ENCODE measurements at regions not wholly inside any gene's neighbourhood (a gene's known extent, or its start where the extent isn't known, plus 50 kb on each side); places are given as distances from the start of the nearest gene placed in this dataset.

DNA sequence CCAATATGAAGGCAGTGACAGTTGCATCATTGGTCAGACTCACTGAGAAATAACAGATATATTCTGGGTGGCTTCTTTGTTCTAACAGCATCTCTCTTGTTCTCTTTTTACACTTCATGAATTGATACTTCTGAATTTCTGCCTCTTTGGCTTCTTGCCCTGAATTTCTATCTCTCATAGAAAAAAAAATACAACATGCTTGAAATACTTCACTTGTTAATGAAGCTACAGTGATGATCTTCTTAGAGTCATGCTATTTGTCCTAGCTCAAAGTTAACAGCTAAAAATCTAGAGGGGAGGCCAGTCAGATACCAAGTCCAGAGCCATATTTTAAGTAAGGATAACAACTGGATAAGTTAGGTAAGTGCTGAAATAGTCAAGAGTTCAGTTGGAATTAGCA, 597.2 kb upstream of the AGTR1 start:
- DNase-seq (ENCODE audit: insufficient read length) (no peak), FAIRE-seq (no peak)
- no peak for TF ChIP-seq POLR2A (IDR thresholded peaks at IDR 0.05; ENCODE audit: low read depth, low read length)
- no peak for TF ChIP-seq POLR2AphosphoS5 (IDR thresholded peaks at IDR 0.05; ENCODE audit: low read depth, low read length)
- no peak for TF ChIP-seq TAF1 (IDR thresholded peaks at IDR 0.05; ENCODE audit: borderline replicate concordance, low read depth, low read length)

DNA sequence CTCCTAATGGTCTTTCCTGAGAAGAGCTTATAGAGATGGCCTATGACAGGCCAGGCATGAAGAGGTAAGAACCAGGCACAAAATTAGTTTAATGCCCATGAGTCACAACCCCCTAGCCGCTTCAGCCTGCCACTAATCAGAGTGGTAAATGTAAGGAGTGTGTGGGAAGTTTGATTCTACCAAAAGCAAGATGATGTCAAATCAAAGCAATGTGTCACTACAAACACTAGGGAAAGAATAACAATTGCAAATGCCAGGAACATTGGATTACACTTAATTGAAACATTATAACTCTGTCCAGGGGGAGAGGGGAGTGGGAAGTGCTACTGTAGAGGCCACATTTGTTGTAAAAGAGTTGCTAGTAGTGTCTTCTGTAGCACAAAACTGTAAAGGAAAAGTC, 596.6 kb upstream of the AGTR1 start:
- TF ChIP-seq POLR2AphosphoS5 (IDR thresholded peaks at IDR 0.05; ENCODE audit: low read depth, low read length) (no peak), POLR2A (IDR thresholded peaks at IDR 0.05; ENCODE audit: low read depth, low read length) (no peak), TAF1 (IDR thresholded peaks at IDR 0.05; ENCODE audit: borderline replicate concordance, low read depth, low read length) (no peak)
- DNase-seq (ENCODE audit: insufficient read length) (no peak), FAIRE-seq (no peak)

DNA sequence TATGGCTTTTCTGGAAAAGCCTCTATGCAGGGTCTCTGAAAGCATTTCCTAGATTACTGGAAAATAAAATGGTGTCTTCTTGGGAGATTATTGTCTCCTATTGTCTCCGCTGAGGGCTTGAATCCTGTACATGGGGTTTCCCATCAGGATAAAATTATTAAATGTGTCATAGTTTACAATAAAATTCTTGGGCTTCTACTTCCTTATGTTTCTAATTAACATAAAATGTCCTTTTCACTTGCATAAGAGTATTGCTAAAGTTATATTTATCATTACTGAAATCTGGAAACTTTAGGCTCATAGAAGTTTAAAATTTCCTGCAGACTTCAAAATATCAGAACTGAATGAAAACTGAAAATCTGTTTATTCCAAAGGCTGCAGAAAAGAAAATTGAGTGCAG, 595.5 kb upstream of the AGTR1 start:
- no peak for TF ChIP-seq POLR2A (IDR thresholded peaks at IDR 0.05; ENCODE audit: low read depth, low read length)
- TF ChIP-seq TAF1 (IDR thresholded peaks at IDR 0.05; ENCODE audit: borderline replicate concordance, low read depth, low read length), result no peak
- TF ChIP-seq POLR2AphosphoS5 (IDR thresholded peaks at IDR 0.05; ENCODE audit: low read depth, low read length), result no peak
- FAIRE-seq (no peak), DNase-seq (ENCODE audit: insufficient read length) (no peak)

DNA sequence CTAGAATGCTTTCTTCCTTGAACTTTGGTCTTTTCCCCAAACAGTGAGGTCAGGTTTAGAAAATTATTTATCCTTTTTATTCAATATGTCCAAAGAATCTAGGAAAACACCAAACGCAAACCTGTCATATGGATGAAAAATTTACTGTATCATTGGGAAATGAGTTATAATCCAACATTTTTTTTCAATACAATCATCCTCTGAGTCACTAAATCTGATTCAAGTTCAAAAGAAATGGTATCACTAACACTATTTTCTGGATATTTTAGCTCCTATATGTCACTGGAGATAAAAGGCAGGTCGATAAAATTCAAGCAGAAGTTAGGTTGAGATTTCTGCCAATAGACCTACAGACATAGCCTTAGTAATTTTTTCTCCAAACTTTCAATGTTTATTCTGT, 591.6 kb upstream of the AGTR1 start:
- TF ChIP-seq TAF1 (IDR thresholded peaks at IDR 0.05; ENCODE audit: borderline replicate concordance, low read depth, low read length) (no peak), POLR2AphosphoS5 (IDR thresholded peaks at IDR 0.05; ENCODE audit: low read depth, low read length) (no peak), POLR2A (IDR thresholded peaks at IDR 0.05; ENCODE audit: low read depth, low read length) (no peak)
- DNase-seq (ENCODE audit: insufficient read length) (no peak), FAIRE-seq (no peak)

DNA sequence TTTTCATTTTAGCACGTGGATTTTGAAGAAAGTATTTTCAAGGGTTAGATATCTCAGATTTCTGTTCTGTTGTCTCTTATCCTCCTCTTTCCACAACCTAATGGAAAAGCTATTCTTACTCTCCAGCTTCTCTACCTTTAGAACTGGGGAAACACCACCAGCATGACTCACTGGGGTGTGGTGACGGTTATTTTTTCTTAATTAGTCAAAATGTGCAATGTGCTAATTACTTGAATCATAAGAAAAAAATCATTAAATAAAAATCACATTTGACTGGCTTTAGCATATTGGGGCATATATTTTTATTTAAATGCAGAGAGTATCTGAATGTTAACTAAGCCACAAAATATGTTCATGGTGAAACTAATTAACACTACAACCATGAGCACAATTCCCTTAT, 570.7 kb upstream of the AGTR1 start:
- TF ChIP-seq TAF1 (IDR thresholded peaks at IDR 0.05; ENCODE audit: borderline replicate concordance, low read depth, low read length) (no peak), POLR2A (IDR thresholded peaks at IDR 0.05; ENCODE audit: low read depth, low read length) (no peak), POLR2AphosphoS5 (IDR thresholded peaks at IDR 0.05; ENCODE audit: low read depth, low read length) (no peak)
- DNase-seq (ENCODE audit: insufficient read length) (no peak), FAIRE-seq (no peak)

DNA sequence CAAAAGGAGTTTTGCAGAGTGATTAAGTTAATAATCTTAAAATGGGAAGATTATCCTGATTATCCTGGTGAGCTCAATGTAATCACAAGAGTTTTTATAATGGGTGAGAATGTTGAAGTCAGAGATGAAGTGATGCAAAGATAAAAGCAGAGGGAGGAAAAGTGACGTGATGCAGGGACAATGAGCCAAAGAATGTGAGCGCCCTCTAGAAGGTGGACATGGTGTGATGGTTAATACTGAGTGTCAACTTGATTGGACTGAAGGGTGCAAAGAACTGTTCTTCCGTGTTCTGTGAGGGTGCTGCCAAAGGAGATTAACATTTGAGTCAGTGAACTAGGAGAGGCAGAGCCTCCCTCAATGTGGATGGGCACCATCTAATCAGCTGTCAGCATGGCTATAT, 569.6 kb upstream of the AGTR1 start:
- no peak for DNase-seq (ENCODE audit: insufficient read length)
- no peak for TF ChIP-seq POLR2AphosphoS5 (IDR thresholded peaks at IDR 0.05; ENCODE audit: low read depth, low read length)
- no peak for TF ChIP-seq POLR2A (IDR thresholded peaks at IDR 0.05; ENCODE audit: low read depth, low read length)
- no peak for TF ChIP-seq TAF1 (IDR thresholded peaks at IDR 0.05; ENCODE audit: borderline replicate concordance, low read depth, low read length)
- FAIRE-seq, result no peak

DNA sequence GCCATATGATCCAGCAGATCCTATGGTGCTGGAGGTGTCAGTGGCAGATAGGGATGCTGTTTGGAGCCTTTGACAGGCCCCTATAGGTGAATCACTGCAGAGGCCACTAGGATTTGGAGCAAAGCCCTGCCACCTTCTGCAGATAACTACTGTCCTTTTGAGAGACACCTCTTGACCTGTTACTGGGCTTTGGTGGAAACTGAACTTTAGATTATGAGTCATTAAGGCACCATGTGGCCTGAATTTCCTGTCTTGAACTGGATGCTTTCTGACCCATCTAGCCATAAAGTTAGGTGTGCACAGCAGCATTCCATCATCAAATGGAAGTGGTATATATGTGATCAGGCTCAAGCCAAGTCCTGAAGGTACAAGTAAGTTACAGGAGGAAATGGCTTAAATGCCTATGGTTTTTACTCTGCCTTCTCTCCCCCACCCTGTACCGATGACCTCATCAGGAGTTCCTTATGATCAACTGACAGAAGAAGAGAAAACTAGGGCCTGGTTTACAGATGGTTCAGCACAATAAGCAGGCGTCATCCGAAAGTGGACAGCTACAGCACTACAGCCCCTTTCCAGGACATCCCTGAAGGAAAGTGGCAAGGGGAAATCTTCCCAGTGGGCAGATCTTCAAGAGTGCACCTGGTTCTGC, 565.6 kb upstream of the AGTR1 start:
- FAIRE-seq, result no peak
- no peak for TF ChIP-seq POLR2AphosphoS5 (IDR thresholded peaks at IDR 0.05; ENCODE audit: low read depth, low read length)
- DNase-seq (ENCODE audit: insufficient read length), result no peak

DNA sequence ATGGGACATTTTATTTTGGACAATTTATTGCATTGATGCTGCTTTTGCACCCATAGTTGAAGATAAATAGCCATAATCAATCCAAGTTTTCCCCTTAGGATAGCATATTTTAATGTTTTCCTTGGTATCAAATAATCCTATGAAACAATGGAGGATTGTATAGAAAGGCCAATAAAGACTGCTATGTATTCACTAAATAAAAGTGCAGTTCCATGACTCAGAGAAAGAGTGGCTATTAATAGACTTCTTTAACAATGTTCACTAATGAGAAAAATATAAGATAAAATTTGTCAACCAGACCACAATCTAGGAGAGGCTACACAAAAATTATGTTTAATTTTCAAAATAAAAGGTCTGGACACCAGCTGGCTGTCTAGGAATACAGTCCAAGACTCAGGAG, 560.9 kb upstream of the AGTR1 start:
- FAIRE-seq (no peak), DNase-seq (ENCODE audit: insufficient read length) (no peak)
- TF ChIP-seq POLR2A (IDR thresholded peaks at IDR 0.05; ENCODE audit: low read depth, low read length), result no peak
- no peak for TF ChIP-seq POLR2AphosphoS5 (IDR thresholded peaks at IDR 0.05; ENCODE audit: low read depth, low read length)
- no peak for TF ChIP-seq TAF1 (IDR thresholded peaks at IDR 0.05; ENCODE audit: borderline replicate concordance, low read depth, low read length)

DNA sequence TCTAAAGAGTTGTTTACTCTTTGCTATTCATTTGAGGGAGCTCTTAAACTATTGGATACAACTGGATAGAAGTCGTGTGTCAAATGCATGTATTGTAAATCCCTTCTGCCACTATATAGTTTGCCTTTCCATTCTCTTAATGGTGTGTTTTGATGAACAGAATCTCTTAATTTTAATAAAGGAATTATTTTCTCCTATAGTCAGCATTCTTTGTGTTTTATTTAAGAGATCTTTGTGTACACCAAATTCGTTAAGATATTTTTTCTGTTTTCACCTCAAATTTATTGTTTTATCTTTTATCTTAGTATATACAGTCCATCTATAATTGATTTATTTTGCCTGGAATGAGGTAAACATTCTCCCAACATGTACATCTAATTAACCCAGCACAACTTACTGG, 551.5 kb upstream of the AGTR1 start:
- TF ChIP-seq POLR2AphosphoS5 (IDR thresholded peaks at IDR 0.05; ENCODE audit: low read depth, low read length) (no peak), TAF1 (IDR thresholded peaks at IDR 0.05; ENCODE audit: borderline replicate concordance, low read depth, low read length) (no peak), POLR2A (IDR thresholded peaks at IDR 0.05; ENCODE audit: low read depth, low read length) (no peak)
- FAIRE-seq (no peak), DNase-seq (ENCODE audit: insufficient read length) (no peak)

DNA sequence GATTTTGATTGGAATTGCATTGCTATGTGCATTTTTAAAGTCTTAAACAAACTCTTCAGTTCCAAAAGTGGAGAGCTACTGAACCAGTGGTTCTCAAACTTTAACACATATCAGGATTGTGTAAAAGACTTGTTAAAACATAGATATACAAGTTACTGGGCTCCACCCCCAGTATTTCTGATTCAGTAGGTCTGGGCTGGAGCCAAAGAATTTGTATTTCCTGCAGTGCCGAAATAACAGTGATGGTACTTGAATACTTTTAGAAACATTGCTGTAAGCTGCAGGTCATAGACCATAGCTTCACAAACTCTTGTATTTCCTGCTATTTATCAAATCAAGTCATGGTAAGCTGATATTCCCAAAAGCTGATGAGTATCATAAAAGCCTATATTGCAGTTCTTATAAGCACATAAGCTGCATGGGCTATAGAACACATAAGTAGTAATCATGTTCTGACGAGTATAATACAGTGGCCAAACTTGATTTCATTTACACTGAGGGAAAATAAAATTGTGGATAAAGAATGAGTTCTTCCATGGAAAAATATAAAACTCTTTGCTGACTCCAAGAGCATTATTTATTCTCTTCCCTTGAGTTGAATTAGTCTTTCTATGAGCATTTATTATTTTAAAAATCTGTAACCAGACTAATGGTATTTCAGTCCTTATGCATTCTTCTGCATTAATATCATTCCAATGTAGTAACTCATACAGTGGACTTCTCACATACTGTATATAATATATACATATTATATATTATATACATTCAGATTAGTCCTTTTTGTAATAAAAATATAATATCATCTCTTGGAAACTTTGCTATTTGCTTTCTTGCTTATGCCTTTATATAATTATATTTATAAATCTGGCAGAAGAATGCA, 550.5 kb upstream of the AGTR1 start:
- TF ChIP-seq TAF1 (IDR thresholded peaks at IDR 0.05; ENCODE audit: borderline replicate concordance, low read depth, low read length) (no peak), POLR2A (IDR thresholded peaks at IDR 0.05; ENCODE audit: low read depth, low read length) (no peak), POLR2AphosphoS5 (IDR thresholded peaks at IDR 0.05; ENCODE audit: low read depth, low read length) (no peak)
- FAIRE-seq, result no peak

DNA sequence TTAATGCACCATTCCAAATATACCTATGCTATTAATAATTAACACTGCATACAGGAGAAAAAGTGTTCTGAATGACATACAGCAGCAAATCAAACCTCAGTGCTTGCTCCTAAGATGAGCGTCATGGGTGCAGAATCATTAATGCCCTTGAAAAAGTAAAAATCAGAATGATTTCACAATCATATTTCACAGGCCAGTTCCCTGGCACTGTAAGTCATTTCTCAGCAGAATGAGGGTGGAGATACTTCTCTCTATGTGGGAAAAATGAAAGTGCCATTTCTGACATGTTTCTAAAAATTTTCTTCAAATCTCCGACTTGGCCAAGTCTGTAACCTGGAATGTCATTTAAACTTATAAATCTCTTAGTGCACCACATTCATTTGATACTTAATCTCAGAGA, 549.8 kb upstream of the AGTR1 start:
- no peak for FAIRE-seq
- no peak for TF ChIP-seq POLR2A (IDR thresholded peaks at IDR 0.05; ENCODE audit: low read depth, low read length)
- TF ChIP-seq TAF1 (IDR thresholded peaks at IDR 0.05; ENCODE audit: borderline replicate concordance, low read depth, low read length), result no peak
- TF ChIP-seq POLR2AphosphoS5 (IDR thresholded peaks at IDR 0.05; ENCODE audit: low read depth, low read length), result no peak
- DNase-seq (ENCODE audit: insufficient read length), result no peak

More for the DNA sequence above, 550.5 kb upstream of the AGTR1 start:
- no peak for DNase-seq (ENCODE audit: insufficient read length)

DNA sequence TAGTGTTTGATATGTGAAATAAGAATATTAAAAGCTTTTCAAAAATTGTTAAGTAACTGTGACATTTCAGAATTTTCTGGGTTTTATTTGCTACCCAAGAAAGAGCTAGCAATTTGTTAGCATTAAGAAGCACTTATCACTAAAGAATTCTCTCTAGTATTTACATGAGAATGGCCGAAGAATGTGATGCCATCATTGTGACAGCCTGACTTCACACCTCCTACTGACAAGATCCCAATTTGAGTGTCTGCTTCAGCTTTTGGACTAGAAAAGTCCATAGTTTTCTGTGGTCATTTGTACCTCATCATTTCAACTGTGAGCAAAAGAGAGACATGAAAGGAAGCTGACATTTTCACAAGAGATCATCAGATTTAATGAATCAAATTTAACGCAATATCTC, 548.1 kb upstream of the AGTR1 start:
- FAIRE-seq, result no peak
- no peak for DNase-seq (ENCODE audit: insufficient read length)

More for the DNA sequence above, 548.1 kb upstream of the AGTR1 start:
- TF ChIP-seq POLR2A (IDR thresholded peaks at IDR 0.05; ENCODE audit: low read depth, low read length) (no peak), POLR2AphosphoS5 (IDR thresholded peaks at IDR 0.05; ENCODE audit: low read depth, low read length) (no peak), TAF1 (IDR thresholded peaks at IDR 0.05; ENCODE audit: borderline replicate concordance, low read depth, low read length) (no peak)
